HL-60 (cell line): ENCODE measurements at regions not wholly inside any gene's neighbourhood (a gene's known extent, or its start where the extent isn't known, plus 50 kb on each side); places are given as distances from the start of the nearest gene placed in this dataset.

Experiments
- GABPA ChIP-seq: IDR thresholded peaks from 2 replicates; pipeline ENCODE4 v1.6.1; 2012; ENCODE audit warnings: low read depth
- POLR2AphosphoS5 ChIP-seq: IDR thresholded peaks from 2 replicates; pipeline ENCODE4 v1.6.1; 2012; ENCODE audit warnings: low read depth
- TF ChIP-seq, protein P1 (sequence below): IDR thresholded peaks from one replicate; pipeline ENCODE4 v1.5.1; 2011; ENCODE audit warnings: low read length, control low read depth, inconsistent platforms; ENCODE audit not compliant: insufficient read depth
- TF ChIP-seq, protein P2 (sequence below): IDR thresholded peaks from 2 replicates; pipeline ENCODE4 v1.6.1; 2012; ENCODE audit warnings: low read depth; ENCODE audit not compliant: insufficient replicate concordance

DNA sequence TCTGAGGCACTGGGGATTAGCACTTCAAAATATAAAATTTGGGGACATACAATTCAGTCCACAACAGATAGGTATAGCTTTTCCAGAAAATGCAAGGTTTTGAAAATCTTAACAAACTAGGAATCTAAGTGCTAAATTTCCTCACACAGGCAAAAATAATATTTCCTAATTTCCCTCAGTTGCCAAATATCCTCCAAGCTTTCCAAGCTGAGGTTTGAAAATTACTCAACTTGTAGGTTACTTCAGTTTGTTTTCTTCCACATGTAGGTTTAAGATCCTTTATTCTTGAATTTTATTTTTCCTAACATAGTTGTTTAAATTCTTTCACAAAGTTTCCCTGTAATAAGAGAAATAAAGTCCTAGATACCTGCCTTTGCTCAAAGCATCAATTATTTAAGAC, 192.9 kb upstream of the NRXN1 start:
- TF ChIP-seq, protein P1, sequence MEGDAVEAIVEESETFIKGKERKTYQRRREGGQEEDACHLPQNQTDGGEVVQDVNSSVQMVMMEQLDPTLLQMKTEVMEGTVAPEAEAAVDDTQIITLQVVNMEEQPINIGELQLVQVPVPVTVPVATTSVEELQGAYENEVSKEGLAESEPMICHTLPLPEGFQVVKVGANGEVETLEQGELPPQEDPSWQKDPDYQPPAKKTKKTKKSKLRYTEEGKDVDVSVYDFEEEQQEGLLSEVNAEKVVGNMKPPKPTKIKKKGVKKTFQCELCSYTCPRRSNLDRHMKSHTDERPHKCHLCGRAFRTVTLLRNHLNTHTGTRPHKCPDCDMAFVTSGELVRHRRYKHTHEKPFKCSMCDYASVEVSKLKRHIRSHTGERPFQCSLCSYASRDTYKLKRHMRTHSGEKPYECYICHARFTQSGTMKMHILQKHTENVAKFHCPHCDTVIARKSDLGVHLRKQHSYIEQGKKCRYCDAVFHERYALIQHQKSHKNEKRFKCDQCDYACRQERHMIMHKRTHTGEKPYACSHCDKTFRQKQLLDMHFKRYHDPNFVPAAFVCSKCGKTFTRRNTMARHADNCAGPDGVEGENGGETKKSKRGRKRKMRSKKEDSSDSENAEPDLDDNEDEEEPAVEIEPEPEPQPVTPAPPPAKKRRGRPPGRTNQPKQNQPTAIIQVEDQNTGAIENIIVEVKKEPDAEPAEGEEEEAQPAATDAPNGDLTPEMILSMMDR = no peak
- TF ChIP-seq POLR2AphosphoS5 = no peak
- TF ChIP-seq, protein P2, sequence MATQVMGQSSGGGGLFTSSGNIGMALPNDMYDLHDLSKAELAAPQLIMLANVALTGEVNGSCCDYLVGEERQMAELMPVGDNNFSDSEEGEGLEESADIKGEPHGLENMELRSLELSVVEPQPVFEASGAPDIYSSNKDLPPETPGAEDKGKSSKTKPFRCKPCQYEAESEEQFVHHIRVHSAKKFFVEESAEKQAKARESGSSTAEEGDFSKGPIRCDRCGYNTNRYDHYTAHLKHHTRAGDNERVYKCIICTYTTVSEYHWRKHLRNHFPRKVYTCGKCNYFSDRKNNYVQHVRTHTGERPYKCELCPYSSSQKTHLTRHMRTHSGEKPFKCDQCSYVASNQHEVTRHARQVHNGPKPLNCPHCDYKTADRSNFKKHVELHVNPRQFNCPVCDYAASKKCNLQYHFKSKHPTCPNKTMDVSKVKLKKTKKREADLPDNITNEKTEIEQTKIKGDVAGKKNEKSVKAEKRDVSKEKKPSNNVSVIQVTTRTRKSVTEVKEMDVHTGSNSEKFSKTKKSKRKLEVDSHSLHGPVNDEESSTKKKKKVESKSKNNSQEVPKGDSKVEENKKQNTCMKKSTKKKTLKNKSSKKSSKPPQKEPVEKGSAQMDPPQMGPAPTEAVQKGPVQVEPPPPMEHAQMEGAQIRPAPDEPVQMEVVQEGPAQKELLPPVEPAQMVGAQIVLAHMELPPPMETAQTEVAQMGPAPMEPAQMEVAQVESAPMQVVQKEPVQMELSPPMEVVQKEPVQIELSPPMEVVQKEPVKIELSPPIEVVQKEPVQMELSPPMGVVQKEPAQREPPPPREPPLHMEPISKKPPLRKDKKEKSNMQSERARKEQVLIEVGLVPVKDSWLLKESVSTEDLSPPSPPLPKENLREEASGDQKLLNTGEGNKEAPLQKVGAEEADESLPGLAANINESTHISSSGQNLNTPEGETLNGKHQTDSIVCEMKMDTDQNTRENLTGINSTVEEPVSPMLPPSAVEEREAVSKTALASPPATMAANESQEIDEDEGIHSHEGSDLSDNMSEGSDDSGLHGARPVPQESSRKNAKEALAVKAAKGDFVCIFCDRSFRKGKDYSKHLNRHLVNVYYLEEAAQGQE = no peak
- no peak for TF ChIP-seq GABPA
